ENCODE measurements at regions not wholly inside any gene's neighbourhood (a gene's known extent, or its start where the extent isn't known, plus 50 kb on each side); places are given as distances from the start of the nearest gene placed in this dataset.
"Not testable (repeated sequence)": the region's sequence is repeated elsewhere in the genome, so short reads cannot be mapped to it uniquely, and the experiment has no call there.

- 89 to 100% methylated on average over 1 of the region's 3 CpGs for WGBS, 2 experiments (ENCODE audit: insufficient coverage in 2 of 2)
- Histone ChIP-seq H3K36me3 (ENCODE audit: control insufficient read depth, insufficient read depth, low read length) (no peaks in the 10 kb centered on the region), H3K27ac (ENCODE audit: low read depth, low read length, severe bottlenecking) (no peak overlapping the region), H3K4me3 (ENCODE audit: extremely low read depth, insufficient read depth, low read length, poor library complexity, severe bottlenecking) (no peak overlapping the region), H3K4me1 (ENCODE audit: control insufficient read depth, insufficient read depth, low read length, poor library complexity, severe bottlenecking) (no peaks in the 10 kb centered on the region), H3K9me3 (ENCODE audit: control insufficient read depth, low read length) (no peaks in the 10 kb centered on the region)
Observed at GRCh38 chr11:109956124-109956793, 136.9 kb upstream of the ZC3H12C start.

- Histone ChIP-seq H3K4me3 (ENCODE audit: extremely low read depth, insufficient read depth, low read length, poor library complexity, severe bottlenecking) (no peak overlapping the region), H3K36me3 (ENCODE audit: control insufficient read depth, insufficient read depth, low read length) (no peaks in the 10 kb centered on the region), H3K27ac (ENCODE audit: low read depth, low read length, severe bottlenecking) (no peak overlapping the region), H3K9me3 (ENCODE audit: control insufficient read depth, low read length) (no peaks in the 10 kb centered on the region), H3K4me1 (ENCODE audit: control insufficient read depth, insufficient read depth, low read length, poor library complexity, severe bottlenecking) (no peaks in the 10 kb centered on the region)
- WGBS, 2 experiments (ENCODE audit: insufficient coverage in 2 of 2), result 75 to 78% methylated on average over 2 to 3 of the region's 6 CpGs
Observed at GRCh38 chr11:109957000-109957399, 136.2 kb upstream of the ZC3H12C start.

GRCh38 chr11:109957601-109958000, 135.6 kb upstream of the ZC3H12C start:
- Histone ChIP-seq H3K36me3 (ENCODE audit: control insufficient read depth, insufficient read depth, low read length) (no peaks in the 10 kb centered on the region), H3K9me3 (ENCODE audit: control insufficient read depth, low read length) (no peaks in the 10 kb centered on the region), H3K4me1 (ENCODE audit: control insufficient read depth, insufficient read depth, low read length, poor library complexity, severe bottlenecking) (no peaks in the 10 kb centered on the region), H3K27ac (ENCODE audit: low read depth, low read length, severe bottlenecking) (no peak overlapping the region), H3K4me3 (ENCODE audit: extremely low read depth, insufficient read depth, low read length, poor library complexity, severe bottlenecking) (no peak overlapping the region)

GRCh38 chr11:109958131-109958820, 134.9 kb upstream of the ZC3H12C start:
- Histone ChIP-seq H3K27ac (ENCODE audit: low read depth, low read length, severe bottlenecking) (no peak overlapping the region), H3K4me3 (ENCODE audit: extremely low read depth, insufficient read depth, low read length, poor library complexity, severe bottlenecking) (no peak overlapping the region), H3K36me3 (ENCODE audit: control insufficient read depth, insufficient read depth, low read length) (no peaks in the 10 kb centered on the region), H3K9me3 (ENCODE audit: control insufficient read depth, low read length) (no peaks in the 10 kb centered on the region), H3K4me1 (ENCODE audit: control insufficient read depth, insufficient read depth, low read length, poor library complexity, severe bottlenecking) (no peaks in the 10 kb centered on the region)
- WGBS, 2 experiments (ENCODE audit: insufficient coverage in 2 of 2), result 89 to 97% methylated on average over 6 to 9 of the region's 9 CpGs

- Histone ChIP-seq H3K4me1 (ENCODE audit: control insufficient read depth, insufficient read depth, low read length, poor library complexity, severe bottlenecking) (no peaks in the 10 kb centered on the region), H3K27ac (ENCODE audit: low read depth, low read length, severe bottlenecking) (no peak overlapping the region), H3K9me3 (ENCODE audit: control insufficient read depth, low read length) (no peaks in the 10 kb centered on the region), H3K36me3 (ENCODE audit: control insufficient read depth, insufficient read depth, low read length) (no peaks in the 10 kb centered on the region), H3K4me3 (ENCODE audit: extremely low read depth, insufficient read depth, low read length, poor library complexity, severe bottlenecking) (no peak overlapping the region)
- WGBS, 2 experiments (ENCODE audit: insufficient coverage in 2 of 2), result 100% methylated on average over 1 of the region's 2 CpGs; no CpG with 5 or more reads in 1 of the 2 experiments
Observed at GRCh38 chr11:109958821-109959166, 134.4 kb upstream of the ZC3H12C start.

- Histone ChIP-seq H3K4me1 (ENCODE audit: control insufficient read depth, insufficient read depth, low read length, poor library complexity, severe bottlenecking) (no peaks in the 10 kb centered on the region), H3K4me3 (ENCODE audit: extremely low read depth, insufficient read depth, low read length, poor library complexity, severe bottlenecking) (no peak overlapping the region), H3K36me3 (ENCODE audit: control insufficient read depth, insufficient read depth, low read length) (no peaks in the 10 kb centered on the region), H3K9me3 (ENCODE audit: control insufficient read depth, low read length) (no peaks in the 10 kb centered on the region), H3K27ac (ENCODE audit: low read depth, low read length, severe bottlenecking) (no peak overlapping the region)
- 65 to 83% methylated on average over 1 to 2 of the region's 2 CpGs for WGBS, 2 experiments (ENCODE audit: insufficient coverage in 2 of 2)
Observed at GRCh38 chr11:109960831-109961230, 132.4 kb upstream of the ZC3H12C start.

GRCh38 chr11:109961261-109961660, 131.9 kb upstream of the ZC3H12C start:
- Histone ChIP-seq H3K4me3 (ENCODE audit: extremely low read depth, insufficient read depth, low read length, poor library complexity, severe bottlenecking) (no peak overlapping the region), H3K36me3 (ENCODE audit: control insufficient read depth, insufficient read depth, low read length) (no peaks in the 10 kb centered on the region), H3K9me3 (ENCODE audit: control insufficient read depth, low read length) (no peaks in the 10 kb centered on the region), H3K4me1 (ENCODE audit: control insufficient read depth, insufficient read depth, low read length, poor library complexity, severe bottlenecking) (no peaks in the 10 kb centered on the region), H3K27ac (ENCODE audit: low read depth, low read length, severe bottlenecking) (no peak overlapping the region)
- WGBS, 2 experiments (ENCODE audit: insufficient coverage in 2 of 2), result 89 to 100% methylated on average over 2 of the region's 2 CpGs

- H3K9me3 ChIP-seq (ENCODE audit: control insufficient read depth, low read length), result no peaks in the 10 kb centered on the region
- no peaks in the 10 kb centered on the region for H3K4me1 ChIP-seq (ENCODE audit: control insufficient read depth, insufficient read depth, low read length, poor library complexity, severe bottlenecking)
- H3K36me3 ChIP-seq (ENCODE audit: control insufficient read depth, insufficient read depth, low read length), result no peaks in the 10 kb centered on the region
- H3K27ac ChIP-seq (ENCODE audit: low read depth, low read length, severe bottlenecking), result no peak overlapping the region
- WGBS, 2 experiments (ENCODE audit: insufficient coverage in 2 of 2), result no CpG with 5 or more reads among the region's 1 CpG
- no peak overlapping the region for H3K4me3 ChIP-seq (ENCODE audit: extremely low read depth, insufficient read depth, low read length, poor library complexity, severe bottlenecking)
Observed at GRCh38 chr11:109963101-109963500, 130.1 kb upstream of the ZC3H12C start.

GRCh38 chr11:109964487-109964886, 128.7 kb upstream of the ZC3H12C start:
- Histone ChIP-seq H3K36me3 (ENCODE audit: control insufficient read depth, insufficient read depth, low read length) (no peaks in the 10 kb centered on the region), H3K27ac (ENCODE audit: low read depth, low read length, severe bottlenecking) (no peak overlapping the region), H3K4me1 (ENCODE audit: control insufficient read depth, insufficient read depth, low read length, poor library complexity, severe bottlenecking) (no peaks in the 10 kb centered on the region), H3K4me3 (ENCODE audit: extremely low read depth, insufficient read depth, low read length, poor library complexity, severe bottlenecking) (no peak overlapping the region), H3K9me3 (ENCODE audit: control insufficient read depth, low read length) (no peaks in the 10 kb centered on the region)
- 94 to 100% methylated on average over 2 of the region's 2 CpGs for whole genome bisulfite sequencing, 2 experiments (ENCODE audit: insufficient coverage in 2 of 2)

GRCh38 chr11:109965445-109965844, 127.7 kb upstream of the ZC3H12C start:
- not testable (repeated sequence) for H3K4me3 ChIP-seq (ENCODE audit: extremely low read depth, insufficient read depth, low read length, poor library complexity, severe bottlenecking); H3K9me3 ChIP-seq (ENCODE audit: control insufficient read depth, low read length)
- WGBS, 2 experiments (ENCODE audit: insufficient coverage in 2 of 2), result 87 to 100% methylated on average over 1 of the region's 1 CpG

GRCh38 chr11:109965926-109966325, 127.3 kb upstream of the ZC3H12C start:
- H3K4me3 ChIP-seq (ENCODE audit: extremely low read depth, insufficient read depth, low read length, poor library complexity, severe bottlenecking); H3K36me3 ChIP-seq (ENCODE audit: control insufficient read depth, insufficient read depth, low read length); H3K4me1 ChIP-seq (ENCODE audit: control insufficient read depth, insufficient read depth, low read length, poor library complexity, severe bottlenecking); H3K27ac ChIP-seq (ENCODE audit: low read depth, low read length, severe bottlenecking); H3K9me3 ChIP-seq (ENCODE audit: control insufficient read depth, low read length): not testable (repeated sequence)
- 86 to 100% methylated on average over 1 of the region's 2 CpGs for WGBS, 2 experiments (ENCODE audit: insufficient coverage in 2 of 2)

More at GRCh38 chr11:109965445-109965844, 127.7 kb upstream of the ZC3H12C start:
- H3K4me1 ChIP-seq (ENCODE audit: control insufficient read depth, insufficient read depth, low read length, poor library complexity, severe bottlenecking); H3K27ac ChIP-seq (ENCODE audit: low read depth, low read length, severe bottlenecking); H3K36me3 ChIP-seq (ENCODE audit: control insufficient read depth, insufficient read depth, low read length): not testable (repeated sequence)

Measured in mesodermal cell (in vitro differentiated cells).